ENCODE measurements at regions not wholly inside any gene's neighbourhood (a gene's known extent, or its start where the extent isn't known, plus 50 kb on each side); places are given as distances from the start of the nearest gene placed in this dataset.

- peak in 1 of 2 experiments; percentile 14 for DNase-seq
Observed at GRCh38 chr12:124423761-124424515, 129.0 kb downstream of the RFLNA start.

GRCh38 chr12:124422570-124423523 is 128.0 kb downstream of the RFLNA start:
- DNase-seq: no peak

GRCh38 chr12:124422142-124422569 is 127.3 kb downstream of the RFLNA start:
- DNase-seq: no peak

- no peak for DNase-seq
Observed at GRCh38 chr12:124420996-124421674, 126.2 kb downstream of the RFLNA start.

- DNase-seq: no peak
Observed at GRCh38 chr12:124420041-124420995, 125.4 kb downstream of the RFLNA start.

GRCh38 chr12:124419292-124420040 is 124.6 kb downstream of the RFLNA start:
- no peak for DNase-seq

GRCh38 chr12:124418791-124419190 is 123.9 kb downstream of the RFLNA start:
- DNase-seq: no peak

GRCh38 chr12:124418156-124418555 is 123.3 kb downstream of the RFLNA start:
- no peak for DNase-seq

GRCh38 chr12:124416516-124417395 is 121.9 kb downstream of the RFLNA start:
- DNase-seq: no peak

GRCh38 chr12:124415064-124415463 is 120.2 kb downstream of the RFLNA start:
- no peak for DNase-seq

- DNase-seq: no peak
Observed at GRCh38 chr12:124413915-124414314, 119.0 kb downstream of the RFLNA start.

- no peak for DNase-seq
Observed at GRCh38 chr12:124413401-124413800, 118.5 kb downstream of the RFLNA start.

GRCh38 chr12:124412646-124413015 is 117.7 kb downstream of the RFLNA start:
- no peak for DNase-seq

- no peak for DNase-seq
Observed at GRCh38 chr12:124411953-124412645, 117.2 kb downstream of the RFLNA start.

- DNase-seq: no peak
Observed at GRCh38 chr12:124411281-124411878, 116.5 kb downstream of the RFLNA start.

- DNase-seq: no peak
Observed at GRCh38 chr12:124410354-124411175, 115.7 kb downstream of the RFLNA start.

GRCh38 chr12:124408822-124409517 is 114.1 kb downstream of the RFLNA start:
- DNase-seq: no peak

GRCh38 chr12:124407074-124407473 is 112.2 kb downstream of the RFLNA start:
- no peak for DNase-seq
